Astrocyte of the cerebellum (primary cell): ENCODE measurements at regions not wholly inside any gene's neighbourhood (a gene's known extent, or its start where the extent isn't known, plus 50 kb on each side); places are given as distances from the start of the nearest gene placed in this dataset.
A peak's percentile ranks its signal among the peaks of the same experiment; 100 is the strongest.

ENCODE experiments used
- DNase-seq: peaks from one replicate; pipeline ENCODE4 v3.0.0-alpha.2; 2011; ENCODE audit warnings: low read depth
- H3K4me3 ChIP-seq: 2 replicates; pipeline ENCODE4 v1.5.1; 2011; ENCODE audit warnings: mild to moderate bottlenecking, low read depth, low read length, moderate library complexity
- CTCF ChIP-seq: IDR thresholded peaks from 2 replicates; pipeline ENCODE4 v1.5.1; 2012; ENCODE audit warnings: low read length, low read depth, moderate library complexity, mild to moderate bottlenecking; ENCODE audit errors: missing control alignments
- in situ Hi-C: cut with HindIII; loops from 2 replicates; pipeline ENCODE4 v1.10.0; 2017; ENCODE audit warnings: low sequenced_read_pairs

GRCh38 chr6:4712291-4712690 is 63.9 kb upstream of the CDYL start:
- no peak for DNase-seq
- in situ Hi-C loops: no loop called here
- TF ChIP-seq CTCF: no peak
- no peak overlapping the region for H3K4me3 ChIP-seq

GRCh38 chr6:4707011-4707410 is 69.2 kb upstream of the CDYL start:
- H3K4me3 ChIP-seq: no peak overlapping the region
- no peak for TF ChIP-seq CTCF
- no peak for DNase-seq
- in situ Hi-C loops: no loop called here

- TF ChIP-seq CTCF: no peak
- H3K4me3 ChIP-seq: no peak overlapping the region
- DNase-seq: no peak
- in situ Hi-C loops: no loop called here
Observed at GRCh38 chr6:4705809-4706208, 70.4 kb upstream of the CDYL start.

- DNase-seq: no peak
- H3K4me3 ChIP-seq: no peak overlapping the region
- in situ Hi-C loops: no loop called here
- TF ChIP-seq CTCF: no peak
Observed at GRCh38 chr6:4703382-4703781, 72.8 kb upstream of the CDYL start.

GRCh38 chr6:4698901-4699659 is 77.1 kb upstream of the CDYL start:
- TF ChIP-seq CTCF: no peak
- DNase-seq: peak; percentile 28
- H3K4me3 ChIP-seq: no peak overlapping the region
- in situ Hi-C loops: no loop called here

GRCh38 chr6:4693173-4693970 is 82.8 kb upstream of the CDYL start:
- in situ Hi-C loops: no loop called here
- DNase-seq: no peak
- no peak for TF ChIP-seq CTCF
- H3K4me3 ChIP-seq: no peak overlapping the region
